SK-MEL-5 (cell line): ENCODE measurements at regions not wholly inside any gene's neighbourhood (a gene's known extent, or its start where the extent isn't known, plus 50 kb on each side); places are given as distances from the start of the nearest gene placed in this dataset.
"Not testable (repeated sequence)": the region's sequence is repeated elsewhere in the genome, so short reads cannot be mapped to it uniquely, and the experiment has no call there.

Experiments used
- DNase-seq: peaks from one replicate; pipeline ENCODE4 v3.0.0-alpha.2; 2016; ENCODE audit warnings: low read depth, low spot score
- in situ Hi-C: cut with HindIII; loops from 2 replicates; pipeline ENCODE4 v1.10.0; 2016; ENCODE audit warnings: low sequenced_read_pairs, high pct_unique_total_duplicates, low pct_unique_long_range_greater_than_20kb

DNA sequence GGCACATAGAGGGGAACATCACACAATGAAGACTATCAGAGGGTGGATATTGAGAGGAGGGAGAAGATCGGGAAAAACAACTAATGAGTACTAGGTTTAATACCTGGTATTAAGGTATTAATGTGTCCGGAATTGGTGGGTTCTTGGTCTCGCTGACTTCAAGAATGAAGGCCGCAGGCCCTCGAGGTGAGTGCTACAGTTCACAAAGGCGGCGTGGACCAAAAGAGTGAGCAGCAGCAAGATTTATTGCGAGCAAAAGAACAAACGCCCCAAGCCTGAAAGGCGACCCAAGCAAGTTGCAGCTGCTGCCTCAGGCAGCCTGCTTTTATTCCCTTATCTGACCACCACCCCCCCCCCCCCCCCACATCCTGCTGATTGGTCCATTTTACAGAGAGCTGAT, 2022.8 kb downstream of the NCAM2 start:
- no peak for DNase-seq
- in situ Hi-C loops = no loop called here

DNA sequence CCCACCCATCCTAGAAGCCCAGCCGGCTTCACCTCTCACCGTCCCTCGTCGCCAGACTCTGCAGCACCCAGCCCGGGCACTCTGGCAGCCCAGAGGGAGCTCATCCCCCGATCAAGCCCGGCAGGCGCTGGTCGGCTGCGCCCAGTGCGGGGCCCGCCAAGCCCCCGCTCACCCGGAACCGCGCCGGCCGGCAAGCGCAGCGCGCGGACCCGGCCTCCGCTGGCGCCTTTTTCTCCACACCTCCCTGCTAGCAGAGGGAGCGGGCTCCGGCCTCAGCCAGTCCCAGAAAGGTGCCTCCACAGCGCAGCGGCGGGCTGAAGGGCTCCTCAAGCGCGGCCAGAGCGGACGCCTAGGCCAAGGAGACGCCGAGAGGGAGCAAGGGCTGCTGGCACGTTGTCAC, 2023.3 kb downstream of the NCAM2 start:
- in situ Hi-C loops = no loop called here
- DNase-seq = no peak

DNA sequence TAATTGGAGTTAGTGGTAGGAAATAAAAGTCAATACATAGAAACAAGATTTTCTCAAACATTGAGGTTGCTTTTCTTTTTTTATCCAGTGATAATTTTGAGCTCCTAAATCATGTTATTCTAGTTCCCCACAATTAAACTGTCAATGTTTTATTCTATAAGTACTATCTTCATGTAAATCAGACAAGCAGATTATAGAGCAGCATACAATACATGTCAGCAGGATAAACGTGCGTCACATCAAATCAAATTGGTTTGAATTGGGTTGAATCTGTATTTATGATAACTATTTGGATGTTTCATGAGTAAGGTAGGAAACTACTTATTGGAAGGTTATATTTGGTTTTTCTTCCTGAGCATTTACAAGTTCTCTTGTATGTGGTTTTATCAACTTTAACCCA, 2028.7 kb downstream of the NCAM2 start:
- in situ Hi-C loops = no loop called here
- DNase-seq = no peak

GRCh38 chr21:23039846-23040245, 2041.6 kb downstream of the NCAM2 start:
- no peak for DNase-seq

GRCh38 chr21:23045955-23046354, 2047.7 kb downstream of the NCAM2 start:
- in situ Hi-C loops = no loop called here
- no peak for DNase-seq

More at GRCh38 chr21:23039846-23040245, 2041.6 kb downstream of the NCAM2 start:
- in situ Hi-C loops = no loop called here

GRCh38 chr21:23067672-23068071, 2069.5 kb downstream of the NCAM2 start:
- in situ Hi-C loops = no loop called here
- no peak for DNase-seq

DNA sequence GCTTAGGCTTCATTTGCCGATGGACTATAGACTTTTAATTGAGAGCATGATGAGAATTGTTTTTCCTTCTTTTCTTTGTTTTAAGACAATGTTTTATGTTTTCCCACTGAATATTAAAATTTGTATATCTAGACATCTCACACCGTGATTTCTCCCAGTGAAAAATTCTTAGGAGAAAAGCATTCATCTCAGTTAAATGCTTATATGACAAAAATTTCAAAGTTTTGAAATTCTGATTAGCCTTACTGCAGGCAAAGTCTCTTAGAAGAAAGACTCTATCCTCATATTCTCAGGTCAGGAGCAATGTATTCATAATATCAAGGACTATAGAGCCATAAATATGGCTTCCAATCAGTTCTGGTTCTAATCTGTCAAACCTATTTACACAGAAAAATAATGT, 2085.0 kb downstream of the NCAM2 start:
- no peak for DNase-seq
- in situ Hi-C loops = no loop called here

GRCh38 chr21:23093259-23093658, 2095.1 kb downstream of the NCAM2 start:
- DNase-seq = no peak
- in situ Hi-C loops = no loop called here

DNA sequence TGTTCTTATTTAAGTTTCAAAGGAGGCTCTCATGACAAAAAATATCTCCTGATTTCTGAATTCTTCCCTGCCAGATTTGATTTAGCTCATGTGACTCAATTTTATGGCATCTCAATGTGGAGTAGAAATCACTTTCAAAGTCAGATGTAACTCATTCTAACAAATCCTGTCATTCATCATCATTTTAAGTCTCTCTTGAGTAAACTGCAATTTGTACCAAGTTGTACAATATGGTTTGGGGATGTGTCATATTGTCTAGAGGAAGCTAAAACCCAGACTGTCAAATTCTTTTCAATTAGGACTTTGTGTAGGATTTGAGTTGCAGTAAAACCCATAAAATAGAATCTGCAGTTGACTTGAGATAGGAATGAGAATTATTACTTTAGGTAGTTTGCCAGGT, 2101.0 kb downstream of the NCAM2 start:
- DNase-seq = no peak
- in situ Hi-C loops = no loop called here

GRCh38 chr21:23101111-23101510, 2102.9 kb downstream of the NCAM2 start:
- DNase-seq = no peak
- in situ Hi-C loops = no loop called here

- no peak for DNase-seq
- in situ Hi-C loops = no loop called here
Measured at GRCh38 chr21:23108533-23108932, 2110.3 kb downstream of the NCAM2 start.

GRCh38 chr21:23111070-23111600, 2112.9 kb downstream of the NCAM2 start:
- DNase-seq = no peak
- in situ Hi-C loops = no loop called here

DNA sequence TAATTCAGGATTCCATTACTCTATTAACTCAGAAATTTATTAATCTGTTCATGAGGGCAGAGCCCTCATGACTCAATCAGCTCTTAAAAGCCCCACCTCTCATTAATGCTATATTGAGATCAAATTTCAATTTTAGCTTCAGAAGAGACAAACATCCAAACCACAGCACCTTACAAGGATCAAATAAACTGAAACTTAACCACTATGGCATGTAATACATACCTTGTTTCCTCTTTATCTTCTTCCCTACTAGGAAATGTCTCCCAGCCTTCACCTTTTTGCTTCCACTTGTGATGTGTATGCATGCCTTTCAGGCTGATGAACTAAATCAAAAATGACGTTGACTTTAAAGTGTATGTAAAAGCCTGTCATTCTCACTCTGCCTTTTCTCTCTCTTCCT, 2121.3 kb downstream of the NCAM2 start:
- no peak for DNase-seq
- in situ Hi-C loops = no loop called here

GRCh38 chr21:23127973-23128372, 2129.8 kb downstream of the NCAM2 start:
- DNase-seq = peak; percentile 8
- in situ Hi-C loops = no loop called here

GRCh38 chr21:23130308-23130707, 2132.1 kb downstream of the NCAM2 start:
- in situ Hi-C loops = no loop called here

GRCh38 chr21:23131177-23131576, 2133.0 kb downstream of the NCAM2 start:
- in situ Hi-C loops = no loop called here
- DNase-seq = peak; percentile 12

More at GRCh38 chr21:23130308-23130707, 2132.1 kb downstream of the NCAM2 start:
- no peak for DNase-seq

GRCh38 chr21:23138797-23139196, 2140.6 kb downstream of the NCAM2 start:
- DNase-seq = no peak
- in situ Hi-C loops = no loop called here

GRCh38 chr21:23152130-23152529, 2153.9 kb downstream of the NCAM2 start:
- DNase-seq = no peak
- in situ Hi-C loops = no loop called here

GRCh38 chr21:23153842-23154241, 2155.6 kb downstream of the NCAM2 start:
- DNase-seq, in situ Hi-C loops: not testable (repeated sequence)

- no peak for DNase-seq
- in situ Hi-C loops = no loop called here
Measured at GRCh38 chr21:23155281-23155680, 2157.1 kb downstream of the NCAM2 start.
